GM19395 (cell line): ENCODE measurements at regions not wholly inside any gene's neighbourhood (a gene's known extent, or its start where the extent isn't known, plus 50 kb on each side); places are given as distances from the start of the nearest gene placed in this dataset.
"Not testable (repeated sequence)": the region's sequence is repeated elsewhere in the genome, so short reads cannot be mapped to it uniquely, and the experiment has no call there.

ENCODE experiments used
- ATAC-seq: cut with Tn5 transposase; IDR thresholded peaks from one replicate; pipeline ENCODE4 v1.9.1; 2021; ENCODE audit warnings: mild to moderate bottlenecking, moderate library complexity; ENCODE audit not compliant: unreplicated experiment

DNA sequence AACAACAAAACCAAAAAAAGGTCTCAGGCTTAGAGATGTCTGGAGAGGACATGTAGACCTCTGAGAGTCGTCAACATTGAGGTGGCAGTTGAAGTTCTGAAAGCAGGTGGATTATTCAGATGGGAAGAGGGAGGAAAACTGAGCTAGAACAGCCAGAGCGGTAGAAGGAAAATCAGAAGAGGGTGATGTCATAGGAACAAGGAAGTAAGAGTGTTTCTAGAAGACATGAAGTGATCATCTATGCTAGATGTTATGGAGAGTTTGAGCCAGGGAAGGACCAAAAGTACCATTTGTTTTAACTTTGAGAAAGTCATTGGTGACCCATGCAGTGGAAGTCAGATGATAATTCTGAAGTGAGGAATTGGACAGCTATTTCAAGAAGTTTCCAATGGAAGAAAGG lies 316.2 kb upstream of the RGS6 start:
- no peak for ATAC-seq

DNA sequence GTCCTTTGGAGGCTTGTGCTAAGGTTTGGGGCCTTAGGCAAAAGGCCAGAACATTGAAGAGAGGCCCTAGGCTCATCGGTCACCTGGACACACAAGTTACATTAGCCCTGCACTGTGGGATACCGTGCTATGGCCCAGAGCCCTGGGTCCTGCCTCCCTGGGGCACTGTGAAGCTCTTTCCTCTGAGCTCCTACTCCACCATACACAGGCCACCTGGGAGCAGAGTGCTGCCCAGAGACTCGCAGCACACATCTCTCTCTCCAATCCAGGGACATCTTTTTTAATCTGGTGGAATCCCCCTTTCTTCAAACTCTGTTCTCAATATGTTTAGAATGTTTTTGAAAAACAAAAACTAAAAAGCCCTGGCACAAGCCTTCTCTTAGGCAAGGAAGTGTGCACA lies 314.2 kb upstream of the RGS6 start:
- no peak for ATAC-seq

DNA sequence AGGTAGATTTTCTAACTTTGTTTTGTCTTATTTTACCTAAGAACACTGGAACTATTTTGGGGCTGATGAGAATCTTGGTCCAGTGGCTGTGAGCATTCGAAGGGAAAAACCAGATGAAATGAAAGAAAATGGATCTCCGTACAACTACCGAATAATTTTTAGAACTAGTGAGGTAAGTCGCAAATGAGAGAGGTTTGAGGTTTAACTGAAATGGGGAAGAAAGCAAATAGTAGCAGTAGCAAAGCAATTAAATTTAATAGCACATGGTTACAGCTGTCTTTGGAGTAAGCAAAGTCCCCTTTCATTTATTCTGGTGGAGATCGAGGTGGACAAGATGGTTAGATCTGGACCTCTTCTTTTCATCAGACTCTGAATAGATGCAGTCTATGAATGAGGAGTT lies 313.5 kb upstream of the RGS6 start:
- ATAC-seq, result no peak

DNA sequence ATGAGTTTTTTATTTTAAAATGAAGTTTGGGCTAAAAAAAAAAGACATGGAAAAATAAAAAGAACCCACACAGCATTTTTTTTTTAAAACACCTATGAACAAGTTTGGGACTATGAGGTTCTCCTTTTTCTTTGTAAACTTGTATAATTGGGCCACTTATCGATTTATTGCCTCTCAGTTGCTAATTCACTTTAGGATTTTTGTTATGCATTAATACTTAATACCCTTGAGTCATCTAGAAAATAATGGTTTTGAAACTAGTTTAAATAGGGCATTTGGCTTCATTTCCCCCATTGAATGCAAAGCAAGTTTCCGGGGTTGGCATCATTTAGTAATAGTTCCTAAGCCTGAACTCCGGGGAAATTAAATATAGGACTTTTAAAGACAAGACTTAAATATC lies 312.8 kb upstream of the RGS6 start:
- ATAC-seq, result no peak

DNA sequence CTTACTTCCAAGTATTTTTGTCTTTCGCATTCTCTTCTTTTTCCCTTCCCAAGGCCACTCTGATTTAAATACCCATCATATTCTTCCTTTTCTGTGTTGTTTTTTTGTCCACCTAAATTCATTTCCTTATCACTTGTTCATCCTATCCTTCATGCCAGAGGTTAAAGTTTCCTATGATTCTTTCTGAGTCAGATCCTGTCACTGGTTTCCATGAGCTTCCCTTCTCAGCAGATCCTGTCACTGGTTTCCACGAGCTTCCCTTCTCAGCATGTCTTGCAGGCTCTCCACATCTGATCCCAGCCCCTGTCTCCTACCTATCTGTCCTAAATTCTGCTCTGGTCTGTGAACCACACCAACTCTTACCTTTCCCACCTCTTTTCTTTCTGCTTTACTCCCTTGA lies 311.8 kb upstream of the RGS6 start:
- no peak for ATAC-seq

DNA sequence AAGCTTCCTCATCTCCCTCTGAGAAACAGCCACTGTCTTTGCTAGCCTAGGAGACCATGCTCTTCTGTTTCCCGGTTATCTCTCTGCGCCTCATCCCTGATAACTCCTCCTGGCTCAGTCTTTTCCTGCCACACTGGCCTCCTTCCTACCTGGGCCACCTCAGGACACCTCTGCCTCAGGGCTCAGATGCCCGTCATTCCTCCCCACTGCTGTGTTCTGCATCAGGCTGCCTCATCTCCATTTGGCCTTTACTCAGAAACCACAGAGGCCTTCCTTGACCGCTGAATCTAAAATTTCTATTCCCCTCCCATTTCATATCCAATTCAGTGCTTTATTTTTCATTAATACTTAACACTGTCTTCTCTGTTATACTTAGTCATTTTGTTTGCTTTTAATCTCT lies 311.0 kb upstream of the RGS6 start:
- ATAC-seq, result no peak

DNA sequence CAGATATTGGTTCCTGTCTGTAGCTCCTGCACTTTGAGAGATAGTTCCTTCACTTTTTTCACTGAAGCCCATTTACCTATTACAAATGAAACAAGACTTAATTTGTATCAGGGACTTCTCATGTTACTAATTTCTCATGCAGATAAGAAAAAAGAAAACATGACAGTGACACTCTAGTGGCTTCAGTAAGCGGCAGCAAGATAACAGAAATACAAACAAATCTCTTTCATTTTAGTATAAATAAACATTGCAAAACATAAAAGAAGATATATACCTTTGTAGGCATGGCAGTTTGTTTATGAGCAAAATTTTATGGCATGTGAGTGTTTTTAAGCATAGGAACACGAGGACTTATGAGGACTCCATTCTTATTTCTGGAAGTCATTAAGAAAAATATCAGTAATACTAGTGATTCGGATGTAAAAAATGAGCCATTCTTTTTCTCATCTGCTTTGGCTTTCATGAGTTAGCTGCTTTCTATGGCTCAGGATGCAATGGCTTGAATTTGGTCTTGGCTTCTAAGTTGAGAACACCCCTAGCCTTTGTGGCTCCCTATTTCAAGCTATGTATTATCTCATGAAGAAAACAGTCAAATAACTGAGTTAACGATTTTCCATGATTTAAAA lies 310.1 kb upstream of the RGS6 start:
- no peak for ATAC-seq

DNA sequence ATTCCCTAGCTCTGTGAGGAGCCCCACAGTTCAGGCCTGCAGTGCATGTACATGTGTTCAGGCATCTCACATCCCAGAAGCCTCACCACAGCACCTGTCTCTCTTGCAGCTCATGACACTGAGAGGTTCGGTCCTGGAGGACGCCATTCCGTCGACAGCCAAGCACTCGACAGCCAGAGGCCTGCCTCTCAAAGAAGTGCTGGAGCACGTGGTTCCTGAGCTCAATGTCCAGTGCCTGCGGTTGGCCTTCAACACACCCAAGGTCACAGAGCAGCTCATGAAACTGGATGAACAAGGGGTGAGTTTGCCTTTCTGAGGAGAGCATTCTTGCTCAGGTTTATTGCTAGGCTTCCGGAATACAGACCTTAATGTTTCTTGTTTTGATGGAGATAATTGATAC lies 308.3 kb upstream of the RGS6 start:
- no peak for ATAC-seq

DNA sequence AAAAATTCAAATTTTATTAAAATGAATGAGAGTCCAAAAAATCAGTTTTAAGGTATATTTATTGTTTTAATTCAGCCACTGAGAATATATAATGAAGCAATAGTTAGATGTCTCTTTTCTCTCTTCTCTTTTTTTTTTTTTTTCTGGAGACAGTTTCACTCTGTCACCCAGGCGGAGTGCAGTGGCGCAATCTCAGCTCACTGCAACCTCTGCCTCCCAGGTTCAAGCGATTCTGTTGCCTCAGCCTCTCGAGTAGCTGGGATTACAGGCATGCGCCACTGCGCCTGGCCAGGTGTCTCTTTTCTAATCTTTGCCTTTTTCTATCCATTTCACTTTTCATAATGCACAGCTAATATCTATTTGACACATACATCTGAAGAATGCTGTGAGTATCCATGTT lies 307.1 kb upstream of the RGS6 start:
- no peak for ATAC-seq

DNA sequence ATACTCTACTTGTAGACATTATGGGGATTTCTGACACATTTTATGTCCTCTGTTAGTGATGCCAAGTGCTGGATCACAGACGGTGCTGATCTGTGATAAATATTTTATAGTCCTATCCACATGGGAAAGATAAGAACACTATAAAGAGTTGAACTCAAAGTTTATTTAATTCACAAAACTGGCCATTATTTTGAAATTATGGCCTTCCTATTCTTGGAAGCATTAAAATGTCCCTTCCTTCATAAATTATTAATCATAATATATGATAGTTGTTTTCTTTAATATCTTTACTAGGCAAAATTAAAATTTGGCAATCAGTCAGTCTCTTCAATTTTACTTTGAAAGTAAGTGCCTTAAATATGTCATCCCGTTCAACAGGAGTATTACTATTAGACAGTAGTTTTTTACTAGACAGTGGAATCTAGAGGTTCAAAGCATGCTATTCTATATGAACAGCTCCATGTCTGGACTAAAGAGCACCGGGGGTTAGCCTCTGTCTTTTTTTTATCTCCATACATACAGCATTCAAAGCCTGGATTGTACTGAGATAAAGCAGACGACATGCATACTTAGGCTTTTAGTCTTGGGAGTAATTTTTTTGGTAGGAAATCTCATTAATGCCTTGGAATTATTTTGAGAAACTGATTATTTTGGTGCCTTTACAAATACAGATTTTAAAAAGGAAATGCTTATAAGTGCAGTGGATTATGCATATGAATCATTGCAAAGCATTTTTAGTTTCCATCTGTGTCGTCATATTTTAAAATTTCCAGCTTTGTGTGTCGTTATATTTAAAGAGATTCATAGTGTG lies 306.1 kb upstream of the RGS6 start:
- ATAC-seq, result no peak

DNA sequence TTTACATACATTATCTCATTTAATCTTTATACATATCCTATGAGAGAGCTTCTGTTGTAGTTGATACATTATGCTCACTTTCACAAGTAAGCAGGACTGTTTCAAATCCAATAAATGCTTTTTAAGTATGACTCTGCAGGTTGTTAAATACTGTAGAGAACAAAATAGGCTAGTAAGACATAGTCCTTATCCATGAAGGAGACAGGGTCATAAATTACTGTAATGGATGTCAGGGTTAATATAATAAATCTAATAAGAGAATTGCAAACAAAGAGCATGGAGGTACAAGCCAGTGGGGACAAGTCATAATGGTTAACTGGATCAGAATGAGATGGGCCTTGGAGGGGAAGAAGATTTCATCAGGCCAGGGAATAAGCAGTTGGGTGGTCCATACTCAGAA lies 303.8 kb upstream of the RGS6 start:
- ATAC-seq, result no peak

DNA sequence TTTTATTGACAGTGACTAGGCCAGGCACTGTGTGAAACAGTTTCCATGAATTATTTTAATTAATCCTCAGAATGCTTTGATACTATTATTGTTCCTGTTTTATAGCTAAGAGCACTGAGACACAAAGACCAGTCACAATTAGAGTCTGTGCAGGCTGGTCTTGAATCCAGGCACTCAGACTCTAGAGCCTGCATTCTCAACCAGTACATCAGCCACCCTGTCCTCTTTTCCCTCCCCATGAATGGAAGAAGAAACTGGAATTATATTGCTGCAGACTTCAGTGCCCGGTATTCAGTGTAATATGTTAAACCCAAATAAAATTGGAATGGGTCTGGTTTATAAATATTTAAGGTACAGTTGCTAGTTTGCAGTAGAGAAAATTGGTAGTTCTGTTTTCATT lies 303.0 kb upstream of the RGS6 start:
- no peak for ATAC-seq

DNA sequence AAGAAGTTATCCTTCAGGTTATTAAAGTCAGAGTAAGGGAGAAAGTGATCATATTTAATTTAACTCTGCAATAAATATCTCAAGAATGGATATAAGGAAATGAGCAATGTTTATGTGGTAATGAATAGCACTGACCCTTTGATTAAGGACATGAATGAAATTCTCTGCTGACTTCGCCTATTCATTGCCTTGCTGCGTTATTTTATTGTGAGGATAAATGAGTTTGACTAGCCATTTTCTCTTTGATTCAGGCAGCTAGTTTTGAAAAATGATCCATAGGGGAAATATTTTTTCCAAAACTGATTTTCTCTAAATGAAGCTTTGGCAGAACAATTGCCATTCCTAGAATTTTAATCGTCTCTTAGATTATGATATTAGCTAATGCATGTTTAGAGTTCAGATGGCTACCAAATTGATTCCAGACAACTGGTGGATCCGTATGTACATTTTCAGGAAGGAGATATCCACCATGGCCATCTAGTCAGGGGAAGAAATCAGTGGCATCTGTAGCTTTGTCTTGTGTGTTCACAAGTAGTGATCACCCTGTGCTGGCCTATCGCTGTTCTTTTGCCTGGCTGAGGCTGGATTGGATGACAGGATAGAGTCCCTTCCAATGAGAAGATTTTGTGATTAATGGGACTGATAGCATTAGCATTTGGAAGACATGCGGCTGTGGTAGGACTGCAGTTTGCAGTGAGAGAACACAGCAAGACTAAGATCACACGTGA lies 302.3 kb upstream of the RGS6 start:
- ATAC-seq, result no peak

DNA sequence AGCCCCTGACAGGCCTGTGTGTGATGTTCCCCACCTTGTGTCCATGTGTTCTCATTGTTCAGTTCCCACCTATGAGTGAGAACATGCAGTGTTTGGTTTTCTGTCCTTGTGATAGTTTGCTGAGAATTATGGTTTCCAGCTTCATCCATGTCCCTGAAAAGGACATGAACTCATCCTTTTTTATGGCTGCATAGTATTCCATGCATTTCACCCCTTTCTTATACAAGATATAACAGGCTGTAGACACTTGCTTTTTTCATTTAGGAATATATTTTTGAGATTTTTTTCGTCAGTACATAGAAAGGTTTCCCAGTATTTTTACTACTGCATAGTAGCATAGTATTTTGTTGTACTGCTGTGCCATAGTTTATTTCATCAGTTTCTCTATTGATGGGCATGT lies 301.2 kb upstream of the RGS6 start:
- ATAC-seq, result not testable (repeated sequence)

DNA sequence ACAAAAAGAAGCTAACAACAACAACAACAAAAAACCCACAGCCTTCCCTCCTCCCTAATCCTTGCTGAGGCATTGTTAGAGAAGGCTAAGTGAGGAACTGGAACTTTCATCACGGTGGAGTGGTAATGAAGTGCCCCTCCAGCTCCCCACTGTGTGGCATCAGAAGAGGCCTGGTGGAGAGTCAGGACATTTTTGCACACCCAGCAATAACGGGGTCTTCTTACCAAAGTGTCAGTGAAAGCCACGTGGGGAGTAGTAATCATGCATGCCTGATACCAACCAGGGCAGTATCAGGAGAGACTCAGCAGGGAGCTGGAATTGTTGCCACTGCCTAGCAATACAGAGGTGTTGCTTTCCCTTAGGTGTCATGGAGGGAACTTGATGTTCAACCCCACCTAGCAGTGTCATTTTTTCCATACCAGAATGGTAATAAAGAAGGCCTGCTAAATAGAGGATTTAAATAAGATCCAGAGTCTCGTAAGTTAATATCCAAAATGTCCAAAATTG lies 299.7 kb upstream of the RGS6 start:
- no peak for ATAC-seq

DNA sequence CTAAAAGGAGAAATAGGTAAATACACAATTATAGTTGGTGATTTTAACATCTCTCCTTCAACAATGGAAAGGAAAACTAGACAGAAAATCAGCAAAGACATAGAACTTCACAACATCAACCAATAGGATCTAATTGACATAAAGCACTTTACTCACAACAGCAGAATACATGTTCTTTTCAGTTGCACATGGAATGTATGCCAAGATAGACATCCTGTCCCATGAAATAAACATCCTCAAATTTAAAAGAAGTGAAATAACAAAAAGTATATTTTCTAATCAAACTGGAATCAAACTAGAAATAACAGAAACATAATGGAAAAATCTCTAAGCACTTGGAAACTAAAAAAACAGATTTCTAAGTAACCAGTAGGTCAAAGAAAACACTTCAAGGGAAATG lies 296.2 kb upstream of the RGS6 start:
- no peak for ATAC-seq

DNA sequence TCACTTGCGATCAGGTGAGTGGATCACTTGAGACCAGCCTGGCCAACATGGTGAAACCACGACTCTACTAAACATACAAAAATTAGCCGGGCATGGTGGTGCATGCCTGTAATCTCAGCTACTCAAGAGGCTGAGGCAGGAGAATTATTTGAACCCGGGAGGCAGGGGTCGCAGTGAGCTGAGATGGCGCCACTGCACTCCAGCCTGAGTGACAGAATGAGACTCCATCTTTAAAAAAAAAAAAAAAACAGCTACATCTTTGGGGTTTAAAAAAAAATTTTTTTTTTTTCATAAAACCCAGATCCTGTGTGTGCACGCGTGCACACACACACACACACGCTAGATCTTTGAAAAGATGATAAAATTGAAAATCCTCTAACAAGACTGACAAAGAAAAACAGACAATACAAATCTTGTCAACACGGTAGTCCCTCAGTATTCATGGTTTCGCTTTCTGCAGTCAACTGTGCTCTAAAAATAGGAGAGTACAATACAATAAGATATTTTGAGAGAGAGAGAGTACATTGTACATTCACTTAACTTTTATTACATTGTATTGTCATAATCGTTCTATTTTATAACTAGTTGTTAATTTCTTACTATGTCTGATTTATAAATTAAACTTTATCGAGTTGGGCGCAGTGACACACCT lies 295.3 kb upstream of the RGS6 start:
- no peak for ATAC-seq

DNA sequence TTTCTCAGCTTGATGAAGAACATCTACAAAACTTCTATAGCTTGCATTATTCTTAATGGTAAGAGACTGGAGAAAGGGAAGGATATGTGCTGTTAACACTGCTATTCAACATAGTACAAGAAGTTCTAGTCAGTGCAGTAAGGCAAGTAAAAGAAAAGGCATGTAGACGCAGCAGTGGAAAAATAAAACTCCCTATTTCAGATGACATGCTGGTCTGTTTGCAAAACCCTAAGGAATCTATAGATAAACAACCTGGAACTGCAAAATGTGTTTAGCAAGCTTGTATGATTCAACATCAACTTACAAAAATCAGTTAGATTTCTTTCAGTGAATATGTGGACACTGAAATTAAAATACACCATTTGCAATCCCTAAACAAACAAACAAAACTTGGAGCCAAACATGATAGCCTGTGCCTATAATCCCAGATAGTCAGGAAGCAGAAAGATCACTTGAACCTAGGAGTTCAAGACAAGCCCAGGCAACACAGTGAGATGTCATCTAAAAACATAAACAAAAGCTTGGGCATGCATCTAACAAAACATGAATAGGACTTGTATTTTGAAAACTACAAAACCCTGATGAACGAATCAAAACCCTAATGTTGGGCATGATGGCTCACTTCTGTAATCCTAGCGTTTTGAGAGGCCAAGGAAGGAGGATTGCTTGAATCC lies 293.6 kb upstream of the RGS6 start:
- ATAC-seq, result no peak

DNA sequence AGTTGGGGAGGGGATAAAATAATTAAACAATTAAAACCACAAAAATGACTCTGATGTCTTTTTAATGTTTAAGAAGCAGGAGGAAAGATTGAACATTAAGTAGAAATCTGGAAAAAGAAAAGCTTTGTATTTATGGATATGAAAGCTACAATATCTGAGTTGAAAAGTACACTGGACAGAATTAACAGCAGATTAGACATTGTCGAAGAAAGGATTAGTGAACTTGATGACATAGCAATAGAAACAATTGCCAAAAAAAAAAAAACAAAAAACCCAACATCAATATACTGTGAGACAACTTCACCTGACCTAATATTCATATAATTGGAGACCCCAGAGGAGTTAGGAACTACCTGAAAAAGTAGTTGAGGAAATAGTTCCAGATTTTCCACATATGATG lies 289.5 kb upstream of the RGS6 start:
- ATAC-seq, result no peak

DNA sequence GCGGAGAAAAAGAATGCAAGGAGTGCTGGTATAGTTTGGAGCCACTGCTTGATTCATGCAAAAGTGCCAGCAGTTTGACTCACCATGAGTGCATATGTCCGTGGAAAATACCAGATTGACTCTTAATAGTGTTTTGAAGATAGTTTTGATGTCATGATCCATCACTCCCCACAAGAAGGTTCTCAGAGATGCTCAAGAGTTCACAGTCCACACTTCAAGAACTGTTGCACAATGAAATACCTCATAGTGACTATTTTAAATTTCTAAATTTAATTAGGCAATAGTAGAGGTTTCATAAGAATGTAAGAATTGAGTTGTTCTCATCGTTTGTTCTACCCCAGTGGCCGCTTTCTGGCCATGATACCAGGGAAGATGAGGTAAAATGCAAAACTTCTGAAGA lies 286.6 kb upstream of the RGS6 start:
- no peak for ATAC-seq

DNA sequence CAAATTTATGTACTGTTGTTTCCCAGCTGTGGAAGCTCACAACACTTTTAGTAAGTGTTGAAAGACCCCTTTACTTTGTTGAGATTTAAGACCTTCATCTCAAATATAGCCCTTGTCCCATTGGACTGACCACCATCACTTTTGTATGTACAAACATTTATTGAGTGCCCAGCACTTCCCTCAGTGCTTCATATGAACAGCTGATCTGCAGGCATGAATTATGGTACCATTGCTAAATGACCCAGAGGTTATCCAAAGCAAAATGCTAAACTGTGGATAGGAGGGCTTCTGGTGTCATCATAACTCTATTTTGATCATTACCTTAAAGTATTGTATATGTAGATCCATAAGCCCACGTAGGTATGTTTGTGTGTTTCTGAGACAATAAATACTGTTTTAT lies 285.7 kb upstream of the RGS6 start:
- ATAC-seq, result no peak
